H9 (cell line): ENCODE measurements at regions not wholly inside any gene's neighbourhood (a gene's known extent, or its start where the extent isn't known, plus 50 kb on each side); places are given as distances from the start of the nearest gene placed in this dataset.

ENCODE experiments used
- DNase-seq: peaks from one replicate; pipeline ENCODE4 v3.0.0-alpha.2; 2017
- H2AFZ ChIP-seq: one replicate; pipeline ENCODE4 v1.6.1; 2013; ENCODE audit warnings: mild to moderate bottlenecking, low read length, control low read depth, moderate library complexity
- H2AK5ac ChIP-seq: 2 replicates; pipeline ENCODE4 v1.6.1; 2013; ENCODE audit warnings: low read length, control low read depth, mixed read lengths; ENCODE audit not compliant: insufficient read length
- H2BK120ac ChIP-seq: one replicate; pipeline ENCODE4 v1.6.1; 2013; ENCODE audit warnings: low read depth, mild to moderate bottlenecking, low read length, control low read depth, inconsistent platforms; ENCODE audit not compliant: poor library complexity, severe bottlenecking
- H2BK12ac ChIP-seq: 2 replicates; pipeline ENCODE4 v1.6.1; 2013; ENCODE audit warnings: low read length, control low read depth, mixed read lengths, low read depth; ENCODE audit not compliant: insufficient read length
- H2BK15ac ChIP-seq: 2 replicates; pipeline ENCODE4 v1.6.1; 2013; ENCODE audit warnings: low read depth, low read length, control low read depth
- H2BK20ac ChIP-seq: one replicate; pipeline ENCODE4 v1.6.1; 2013; ENCODE audit warnings: low read depth, mild to moderate bottlenecking, low read length, control low read depth, inconsistent platforms; ENCODE audit not compliant: poor library complexity, severe bottlenecking
- H2BK5ac ChIP-seq: 2 replicates; pipeline ENCODE4 v1.6.1; 2013; ENCODE audit warnings: low read length, control low read depth, mixed read lengths; ENCODE audit not compliant: insufficient read length
- H3K14ac ChIP-seq: 2 replicates; pipeline ENCODE4 v1.6.1; 2013; ENCODE audit warnings: low read length, control low read depth; ENCODE audit not compliant: insufficient read depth
- H3K18ac ChIP-seq: 2 replicates; pipeline ENCODE4 v1.6.1; 2013; ENCODE audit warnings: low read depth, mild to moderate bottlenecking, mixed read lengths, low read length, control low read depth; ENCODE audit not compliant: insufficient read length
- H3K23ac ChIP-seq: 2 replicates; pipeline ENCODE4 v1.6.1; 2013; ENCODE audit warnings: low read length, control low read depth, mixed read lengths, low read depth; ENCODE audit not compliant: insufficient read length
- H3K23me2 ChIP-seq: 2 replicates; pipeline ENCODE4 v1.6.1; 2013; ENCODE audit warnings: low read depth, mild to moderate bottlenecking, mixed read lengths, low read length, control low read depth; ENCODE audit not compliant: insufficient read length, poor library complexity, severe bottlenecking
- H3K27ac ChIP-seq: 2 replicates; pipeline ENCODE4 v1.5.1; 2013; ENCODE audit warnings: low read length, control low read depth, mixed read lengths, low read depth; ENCODE audit not compliant: insufficient read length
- H3K27me3 ChIP-seq: 2 replicates; pipeline ENCODE4 v1.6.1; 2013; ENCODE audit warnings: low read length, control low read depth, inconsistent platforms; ENCODE audit not compliant: insufficient read depth
- H3K4ac ChIP-seq: 2 replicates; pipeline ENCODE4 v1.6.1; 2013; ENCODE audit warnings: low read depth, mild to moderate bottlenecking, control low read depth, inconsistent platforms, low read length, moderate library complexity
- H3K4me1 ChIP-seq: 2 replicates; pipeline ENCODE4 v1.6.1; 2013; ENCODE audit warnings: low read length, control low read depth, inconsistent platforms; ENCODE audit not compliant: insufficient read depth
- H3K4me2 ChIP-seq: 2 replicates; pipeline ENCODE4 v1.6.1; 2013; ENCODE audit warnings: low read length, control low read depth, mixed read lengths; ENCODE audit not compliant: insufficient read length, insufficient read depth
- H3K56ac ChIP-seq: 2 replicates; pipeline ENCODE4 v1.6.1; 2013; ENCODE audit warnings: low read depth, mild to moderate bottlenecking, mixed read lengths, low read length, control low read depth; ENCODE audit not compliant: insufficient read length
- H3K79me1 ChIP-seq: 2 replicates; pipeline ENCODE4 v1.6.1; 2013; ENCODE audit warnings: low read depth, mild to moderate bottlenecking, moderate library complexity, low read length, control low read depth, inconsistent platforms; ENCODE audit not compliant: insufficient read depth, poor library complexity, severe bottlenecking
- H3K79me2 ChIP-seq: 2 replicates; pipeline ENCODE4 v1.6.1; 2013; ENCODE audit warnings: low read length, control low read depth, inconsistent platforms; ENCODE audit not compliant: insufficient read depth
- H3K9ac ChIP-seq: 2 replicates; pipeline ENCODE4 v1.6.1; 2013; ENCODE audit warnings: low read length, control low read depth, mixed read lengths; ENCODE audit not compliant: insufficient read length; ENCODE audit errors: extremely low read depth
- H3K9me3 ChIP-seq: one replicate; pipeline ENCODE4 v1.6.1; 2013; ENCODE audit warnings: low read depth, low read length, inconsistent platforms; ENCODE audit not compliant: control insufficient read depth
- H3T11ph ChIP-seq: one replicate; pipeline ENCODE4 v1.6.1; 2013; ENCODE audit warnings: mild to moderate bottlenecking, low read length, control low read depth, inconsistent platforms
- H4K20me1 ChIP-seq: one replicate; pipeline ENCODE4 v1.6.1; 2013; ENCODE audit not compliant: control insufficient read depth, insufficient read length, insufficient read depth
- H4K5ac ChIP-seq: 2 replicates; pipeline ENCODE4 v1.6.1; 2013; ENCODE audit warnings: low read depth, mild to moderate bottlenecking, mixed read lengths, low read length, control low read depth; ENCODE audit not compliant: insufficient read length
- H4K8ac ChIP-seq: replicated peaks from 2 replicates; pipeline ENCODE4 v1.6.1; 2013; ENCODE audit warnings: low read length, control low read depth, mixed read lengths, low read depth; ENCODE audit not compliant: insufficient read length
- H4K91ac ChIP-seq: 2 replicates; pipeline ENCODE4 v1.6.1; 2013; ENCODE audit warnings: low read depth, mild to moderate bottlenecking, moderate library complexity, mixed read lengths, low read length, control low read depth; ENCODE audit not compliant: insufficient read length
- H3K27ac Mint-ChIP-seq, 3 experiments: 2 replicates in 2 of 3; 3 replicates in 1 of 3; pipeline ENCODE4 v1.8.0; 2020 to 2021; ENCODE audit warnings: mixed read lengths in 3 of 3, mild to moderate bottlenecking in 1 of 3, moderate library complexity in 1 of 3
- H3K27me3 Mint-ChIP-seq: 2 replicates; pipeline ENCODE4 v1.8.0; 2021; ENCODE audit warnings: low read depth, mild to moderate bottlenecking, moderate library complexity, mixed read lengths
- H3K36me3 Mint-ChIP-seq, 3 experiments: 2 replicates in 2 of 3; 3 replicates in 1 of 3; pipeline ENCODE4 v1.8.0; 2020 to 2021; ENCODE audit warnings: low read depth in 3 of 3, mixed read lengths in 3 of 3; ENCODE audit not compliant: insufficient read depth in 1 of 3
- H3K4me1 Mint-ChIP-seq, 2 experiments: 2 replicates each; pipeline ENCODE4 v1.8.0; 2020; ENCODE audit warnings: mixed read lengths in 2 of 2
- H3K4me3 Mint-ChIP-seq, 2 experiments: 2 replicates in 1 of 2; 3 replicates in 1 of 2; pipeline ENCODE4 v1.8.0; 2020 to 2021; ENCODE audit warnings: mild to moderate bottlenecking in 2 of 2, mixed read lengths in 2 of 2, moderate library complexity in 1 of 2
- H3K9me3 Mint-ChIP-seq, 2 experiments: 2 replicates in 1 of 2; 3 replicates in 1 of 2; pipeline ENCODE4 v1.8.0; 2020; ENCODE audit warnings: mild to moderate bottlenecking in 2 of 2, mixed read lengths in 2 of 2, moderate library complexity in 1 of 2
- CTCF ChIP-seq: fragments of 200-600 bp; sonication (generic); conservative IDR thresholded peaks from 3 replicates; pipeline ENCODE4 v1.8.0; 2021; ENCODE audit warnings: antibody characterized with exemption, mild to moderate bottlenecking

GRCh38 chr7:110131344-110131743, 959.6 kb upstream of the LRRN3 start:
- DNase-seq, result no peak
- no peaks in the 10 kb centered on the region for H3K79me2 ChIP-seq
- no peaks in the 10 kb centered on the region for H3K79me1 ChIP-seq
- Mint-ChIP-seq H3K36me3 (no peaks in the 10 kb centered on the region), H3K4me1 (peaks cover 11 to 14% of the 10 kb centered on the region in 2 experiments), H3K27ac (no peak overlapping the region), H3K27me3 (no peaks in the 10 kb centered on the region), H3K4me3 (no peak overlapping the region), H3K9me3 (no peaks in the 10 kb centered on the region)
- no peak overlapping the region for H2BK20ac ChIP-seq
- H4K91ac ChIP-seq, result no peak overlapping the region
- no peak overlapping the region for H3K9ac ChIP-seq
- H3K9me3 ChIP-seq, result no peaks in the 10 kb centered on the region
- H2BK15ac ChIP-seq, result no peak overlapping the region
- no peaks in the 10 kb centered on the region for H3K23me2 ChIP-seq
- H2BK12ac ChIP-seq, result no peak overlapping the region
- no peak overlapping the region for H2BK120ac ChIP-seq
- TF ChIP-seq CTCF, result no peak
- no peaks in the 10 kb centered on the region for H3K27me3 ChIP-seq
- no peak overlapping the region for H3K4ac ChIP-seq
- no peak overlapping the region for H2AFZ ChIP-seq
- H3K56ac ChIP-seq, result no peak overlapping the region
- no peak overlapping the region for H2BK5ac ChIP-seq
- H3T11ph ChIP-seq, result no peak overlapping the region
- no peak overlapping the region for H3K4me2 ChIP-seq
- H2AK5ac ChIP-seq, result no peak overlapping the region
- H3K27ac ChIP-seq, result no peak overlapping the region
- H3K14ac ChIP-seq, result no peak overlapping the region
- H3K4me1 ChIP-seq, result peaks cover 5% of the 10 kb centered on the region; the same call in 1 of the 2 replicates
- no peaks in the 10 kb centered on the region for H4K20me1 ChIP-seq
- no peak overlapping the region for H4K8ac ChIP-seq
- H3K18ac ChIP-seq, result no peak overlapping the region
- H4K5ac ChIP-seq, result no peak overlapping the region
- H3K23ac ChIP-seq, result no peak overlapping the region
